Upper lobe of right lung (tissue), 1 donor: ENCODE measurements at regions not wholly inside any gene's neighbourhood (a gene's known extent, or its start where the extent isn't known, plus 50 kb on each side); places are given as distances from the start of the nearest gene placed in this dataset.

Experiments used
- ATAC-seq: fragments of 200-7000 bp; cut with Tn5 transposase; one replicate; pipeline ENCODE4 v1.9.1; 2020; ENCODE audit warnings: mild to moderate bottlenecking, moderate library complexity
- DNase-seq: peaks from one replicate; pipeline ENCODE4 v3.0.0-alpha.2; 2020
- H3K27ac ChIP-seq: fragments of 200-600 bp; one replicate; pipeline ENCODE4 v1.8.0; 2022
- H3K27me3 ChIP-seq: fragments of 200-600 bp; one replicate; pipeline ENCODE4 v1.8.0; 2022; ENCODE audit warnings: mild to moderate bottlenecking
- H3K36me3 ChIP-seq: fragments of 200-600 bp; one replicate; pipeline ENCODE4 v1.8.0; 2022
- H3K4me1 ChIP-seq: fragments of 200-600 bp; one replicate; pipeline ENCODE4 v1.8.0; 2022
- H3K4me3 ChIP-seq: fragments of 200-600 bp; one replicate; pipeline ENCODE4 v1.8.0; 2022; ENCODE audit warnings: mild to moderate bottlenecking
- H3K9me3 ChIP-seq: fragments of 200-600 bp; one replicate; pipeline ENCODE4 v1.8.0; 2022
- CTCF ChIP-seq: fragments of 200-600 bp; IDR thresholded peaks from one replicate; pipeline ENCODE4 v1.8.0; 2022; ENCODE audit warnings: antibody characterized with exemption
- intact Hi-C: fragments of 100-400 bp; cut with DNase I; formaldehyde crosslinking; loops from one replicate; pipeline ENCODE4 v1.11.0; 2022
- donor health status: DM: no; HTN: yes; CAD: no; lungs with severe emphysema.

- H3K27me3 ChIP-seq: no peaks in the 10 kb centered on the region
- no peaks in the 10 kb centered on the region for H3K9me3 ChIP-seq
- DNase-seq (no peak), ATAC-seq (no peak)
- H3K27ac ChIP-seq: no peak overlapping the region
- no peak for TF ChIP-seq CTCF
- H3K4me3 ChIP-seq: no peak overlapping the region
- H3K36me3 ChIP-seq: no peaks in the 10 kb centered on the region
- no peaks in the 10 kb centered on the region for H3K4me1 ChIP-seq
- intact Hi-C loops: no loop called here
Measured at GRCh38 chr13:31068119-31068423, 93.6 kb downstream of the HSPH1 start.

GRCh38 chr13:31067416-31068118, 94.1 kb downstream of the HSPH1 start:
- H3K9me3 ChIP-seq: no peaks in the 10 kb centered on the region
- H3K36me3 ChIP-seq: no peaks in the 10 kb centered on the region
- intact Hi-C loops: no loop called here
- ATAC-seq (no peak), DNase-seq (no peak)
- TF ChIP-seq CTCF: no peak
- no peaks in the 10 kb centered on the region for H3K4me1 ChIP-seq
- no peaks in the 10 kb centered on the region for H3K27me3 ChIP-seq
- H3K4me3 ChIP-seq: no peak overlapping the region
- no peak overlapping the region for H3K27ac ChIP-seq

GRCh38 chr13:31064636-31065035, 97.1 kb downstream of the HSPH1 start:
- DNase-seq (no peak), ATAC-seq (no peak)
- Histone ChIP-seq H3K27ac (no peak overlapping the region), H3K27me3 (no peaks in the 10 kb centered on the region), H3K4me3 (no peak overlapping the region), H3K4me1 (no peaks in the 10 kb centered on the region), H3K36me3 (no peaks in the 10 kb centered on the region), H3K9me3 (no peaks in the 10 kb centered on the region)
- intact Hi-C loops: no loop called here
- TF ChIP-seq CTCF: no peak

GRCh38 chr13:31063772-31064171, 97.9 kb downstream of the HSPH1 start:
- H3K9me3 ChIP-seq: no peaks in the 10 kb centered on the region
- H3K36me3 ChIP-seq: no peaks in the 10 kb centered on the region
- H3K27ac ChIP-seq: no peak overlapping the region
- H3K4me3 ChIP-seq: no peak overlapping the region
- intact Hi-C loops: no loop called here
- no peaks in the 10 kb centered on the region for H3K27me3 ChIP-seq
- TF ChIP-seq CTCF: no peak
- ATAC-seq: no peak
- no peak for DNase-seq
- no peaks in the 10 kb centered on the region for H3K4me1 ChIP-seq

- DNase-seq: no peak
- no peak for ATAC-seq
- Histone ChIP-seq H3K9me3 (no peaks in the 10 kb centered on the region), H3K36me3 (no peaks in the 10 kb centered on the region), H3K27me3 (no peaks in the 10 kb centered on the region), H3K4me3 (no peak overlapping the region), H3K4me1 (no peaks in the 10 kb centered on the region), H3K27ac (no peak overlapping the region)
- intact Hi-C loops: no loop called here
- no peak for TF ChIP-seq CTCF
Measured at GRCh38 chr13:31060655-31061054, 101.0 kb downstream of the HSPH1 start.

- no peaks in the 10 kb centered on the region for H3K27me3 ChIP-seq
- ATAC-seq (no peak), DNase-seq (no peak)
- H3K4me3 ChIP-seq: no peak overlapping the region
- no peaks in the 10 kb centered on the region for H3K36me3 ChIP-seq
- H3K27ac ChIP-seq: no peak overlapping the region
- TF ChIP-seq CTCF: no peak
- intact Hi-C loops: no loop called here
- no peaks in the 10 kb centered on the region for H3K9me3 ChIP-seq
- no peaks in the 10 kb centered on the region for H3K4me1 ChIP-seq
Measured at GRCh38 chr13:31060220-31060619, 101.5 kb downstream of the HSPH1 start.
